ENCODE measurements at regions not wholly inside any gene's neighbourhood (a gene's known extent, or its start where the extent isn't known, plus 50 kb on each side); places are given as distances from the start of the nearest gene placed in this dataset.
A peak's percentile ranks its signal among the peaks of the same experiment; 100 is the strongest.

DNA sequence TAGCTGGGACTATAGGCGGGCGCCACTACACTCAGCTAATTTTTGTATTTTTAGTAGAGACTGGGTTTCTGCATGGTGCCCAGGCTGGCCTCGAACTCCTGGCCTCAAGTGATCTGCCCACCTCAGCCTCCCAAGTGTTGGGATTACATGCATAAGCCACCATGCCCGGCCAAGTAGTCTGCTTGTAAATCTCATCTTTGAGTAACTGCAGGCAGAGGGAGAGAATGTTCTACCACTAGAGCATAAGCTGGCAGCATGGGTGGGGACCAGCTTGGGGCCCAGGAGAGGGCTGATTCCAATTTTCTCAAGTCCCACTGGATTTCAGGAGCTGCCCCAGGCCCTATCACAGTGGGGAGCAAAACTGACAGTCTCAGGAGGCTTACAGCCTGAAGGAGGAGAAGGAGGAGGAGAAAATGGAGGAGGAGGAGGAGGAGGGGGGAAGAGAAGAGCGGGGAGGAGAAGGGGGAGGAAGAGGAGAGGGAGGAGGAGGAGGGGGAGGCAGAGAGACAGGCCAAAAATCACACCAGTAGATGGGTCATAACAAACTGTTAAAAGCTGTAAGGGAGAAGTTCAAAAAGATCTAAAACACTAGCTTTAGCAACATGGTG is 229.1 kb upstream of the IGF1R start:
- no peak for DNase-seq (ENCODE audit: low read depth)

DNA sequence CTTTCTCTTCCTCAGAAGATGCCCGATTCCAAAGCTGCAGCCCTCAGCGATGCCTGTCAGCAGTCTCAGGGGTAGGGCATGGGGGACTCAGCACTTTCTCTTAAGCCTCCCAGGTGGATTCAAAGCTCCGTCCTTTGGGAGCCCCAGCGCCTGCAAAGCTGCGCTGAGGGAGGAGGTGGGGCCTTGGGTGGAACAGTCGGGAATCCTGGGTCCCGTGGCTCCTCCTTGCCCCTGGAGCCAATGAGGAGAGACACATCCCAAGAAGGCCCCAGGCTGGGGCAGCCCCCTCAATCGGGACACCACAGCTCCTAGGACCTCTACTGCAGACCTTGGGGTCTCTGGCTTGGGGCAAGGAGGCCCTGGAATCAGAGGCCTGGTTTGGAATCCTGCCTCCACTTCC is 227.5 kb upstream of the IGF1R start:
- DNase-seq (ENCODE audit: low read depth) = no peak

DNA sequence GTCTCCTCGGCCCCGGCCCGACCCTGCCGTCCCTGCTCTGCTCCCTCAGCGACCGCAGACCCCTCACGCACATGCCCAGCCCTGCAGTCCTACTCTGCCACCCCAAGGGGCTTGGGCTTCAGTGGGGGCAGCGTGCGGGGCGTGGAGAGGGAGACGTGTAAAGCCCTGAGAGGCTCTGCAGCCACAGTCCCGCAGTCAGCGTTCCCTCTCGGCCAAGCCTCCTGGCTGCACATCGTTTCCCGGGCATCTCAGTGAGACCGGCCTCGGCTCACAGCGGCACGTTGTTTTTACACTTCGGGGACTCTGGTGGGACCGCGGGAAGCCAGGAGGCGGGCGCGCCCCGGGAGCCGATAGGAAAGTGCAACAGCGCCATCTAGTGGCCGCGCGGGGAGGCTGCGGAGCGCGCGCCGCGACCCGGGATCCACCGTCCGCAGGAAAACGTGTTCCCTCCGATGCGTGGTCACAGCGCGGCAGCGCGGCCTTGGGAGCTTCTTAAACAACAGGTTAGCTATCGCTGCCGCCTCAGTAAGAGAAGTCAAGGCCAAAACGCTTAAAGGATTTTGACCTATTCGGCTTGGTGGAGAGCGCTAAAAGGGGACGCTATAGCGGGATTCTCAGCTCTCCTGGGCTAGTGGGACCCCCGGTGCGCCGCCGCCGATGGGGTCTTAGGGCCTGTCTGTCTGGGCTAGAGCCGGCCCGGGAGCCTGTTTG is 226.8 kb upstream of the IGF1R start:
- no peak for DNase-seq (ENCODE audit: low read depth)

DNA sequence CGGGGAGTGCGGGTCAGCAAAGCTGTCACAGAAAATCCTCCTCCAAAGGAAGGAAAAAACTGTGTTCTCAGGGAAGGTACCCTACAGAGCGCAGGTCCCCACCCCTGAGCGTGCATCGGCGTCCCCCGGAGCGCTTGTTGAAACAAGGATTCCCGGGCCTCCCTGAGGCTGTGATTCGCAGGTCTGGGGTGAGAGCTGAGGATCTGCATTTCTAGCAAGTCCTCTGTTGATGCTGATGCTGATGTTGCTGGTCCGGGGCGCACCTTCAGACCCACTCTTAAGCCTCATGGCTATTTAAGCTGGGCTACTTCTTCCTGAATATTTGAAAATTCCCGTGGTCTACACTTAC is 226.2 kb upstream of the IGF1R start:
- DNase-seq (ENCODE audit: low read depth) = no peak

DNA sequence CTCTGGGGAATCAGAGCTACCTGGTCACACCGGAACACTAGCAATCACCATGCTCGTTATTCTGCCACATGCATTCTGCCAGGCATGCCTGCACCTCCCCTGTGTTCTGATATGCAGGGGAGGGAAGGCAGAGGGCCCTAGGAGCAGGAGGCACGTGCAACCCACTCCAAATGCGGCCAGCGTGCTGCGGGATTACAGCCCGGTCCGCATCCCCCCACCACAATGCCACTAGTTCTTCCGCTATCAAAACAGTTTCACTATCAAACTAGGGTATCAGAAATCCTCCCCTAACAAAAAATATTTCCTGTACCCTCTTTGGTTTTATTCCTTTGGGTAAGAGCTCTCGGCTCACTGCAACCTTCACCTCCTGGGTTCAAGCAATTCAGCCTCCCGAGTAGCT is 223.2 kb upstream of the IGF1R start:
- DNase-seq (ENCODE audit: low read depth) = no peak

DNA sequence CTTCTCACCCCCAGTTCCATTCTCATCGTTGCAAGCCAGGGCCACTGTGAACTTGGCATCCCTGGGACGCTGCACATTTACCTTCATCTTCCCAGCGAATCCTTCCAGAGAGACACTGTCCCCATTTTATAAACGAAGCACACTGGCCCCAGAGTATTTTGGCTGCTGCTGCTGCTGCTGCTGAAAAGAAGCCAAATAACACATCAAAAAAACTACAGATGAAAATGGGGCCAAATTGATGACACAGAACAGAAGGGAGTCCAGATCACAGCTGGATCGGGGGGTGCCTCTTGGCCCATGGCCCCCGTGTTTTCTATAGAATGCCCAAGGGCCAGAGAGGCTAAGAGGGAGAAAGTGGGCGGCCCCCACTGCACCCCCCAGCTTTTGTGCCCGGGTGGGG is 221.0 kb upstream of the IGF1R start:
- no peak for DNase-seq (ENCODE audit: low read depth)

DNA sequence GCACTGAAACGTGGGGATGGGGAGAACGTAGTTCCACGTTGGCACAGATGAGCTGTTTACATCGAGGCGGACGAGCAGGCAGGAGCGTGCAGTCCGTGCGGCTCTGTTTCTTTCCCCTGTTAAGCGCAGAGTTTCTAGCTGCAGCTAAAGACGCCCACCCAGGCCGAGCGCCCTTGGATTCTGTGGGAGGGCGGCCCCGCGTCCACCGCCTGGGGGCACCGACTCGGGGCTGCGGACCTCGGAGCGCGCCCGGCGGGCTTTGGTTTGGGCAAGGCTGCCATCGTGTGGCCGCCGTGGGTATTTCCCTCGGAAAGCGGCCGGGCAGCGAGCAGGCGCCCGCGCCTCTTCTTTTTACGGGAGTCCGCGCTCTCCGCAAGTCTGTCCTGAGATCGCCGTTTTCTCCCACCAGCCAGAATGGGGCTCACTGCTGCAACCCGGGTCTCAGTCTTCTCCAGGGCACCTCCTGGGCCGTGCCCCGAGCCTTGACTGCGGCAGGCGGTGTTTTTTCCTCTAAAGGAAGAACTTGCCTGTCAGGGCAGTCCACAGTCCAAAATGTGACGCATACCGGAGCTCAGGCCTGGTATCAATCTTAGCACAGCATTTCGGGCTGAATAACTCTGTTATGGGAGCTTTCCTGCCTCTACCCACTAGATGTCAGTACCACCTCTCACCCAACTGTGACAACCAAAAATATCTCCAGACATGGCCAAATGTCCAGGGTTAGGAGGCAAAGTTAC is 219.9 kb upstream of the IGF1R start:
- DNase-seq (ENCODE audit: low read depth) = peak; percentile 5

DNA sequence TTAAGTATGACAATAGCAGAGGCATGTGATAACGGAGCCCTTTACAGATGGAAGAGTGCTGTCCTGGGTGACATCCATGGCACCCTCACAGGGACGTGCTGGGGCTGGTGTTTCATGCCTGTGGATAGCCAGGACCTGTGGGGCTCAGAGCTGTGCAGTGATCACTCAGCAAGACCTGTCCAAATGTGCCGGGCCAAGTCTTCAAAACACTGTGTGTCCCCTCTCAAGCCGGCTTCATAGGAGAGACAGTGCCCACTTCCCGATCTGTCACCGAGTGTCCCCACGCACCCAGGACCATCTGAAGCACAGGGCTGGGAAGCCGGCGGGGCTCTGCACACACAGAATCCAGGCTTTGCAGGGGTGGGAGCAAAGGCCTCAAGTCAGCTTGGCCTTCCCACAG is 217.2 kb upstream of the IGF1R start:
- DNase-seq (ENCODE audit: low read depth) = no peak

DNA sequence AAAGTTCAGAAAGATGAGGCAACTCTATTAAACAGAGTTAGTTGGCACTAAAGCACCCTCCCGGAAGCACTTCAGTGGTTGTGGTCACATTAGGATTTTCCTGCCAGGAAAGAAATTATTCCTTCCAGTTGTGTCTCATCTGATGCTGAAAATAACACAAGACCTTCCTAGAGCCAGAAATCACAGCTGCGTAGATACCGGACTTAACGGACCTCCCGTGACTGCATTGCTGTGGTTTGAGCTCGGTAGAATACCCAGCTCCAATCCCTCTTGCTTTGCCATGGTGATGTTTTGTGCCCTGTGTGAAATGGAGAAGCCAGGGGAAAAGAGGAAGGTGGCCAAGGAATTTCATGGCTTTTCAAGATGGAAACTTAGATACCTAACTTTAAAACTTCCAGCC is 215.0 kb upstream of the IGF1R start:
- DNase-seq (ENCODE audit: low read depth) = no peak

DNA sequence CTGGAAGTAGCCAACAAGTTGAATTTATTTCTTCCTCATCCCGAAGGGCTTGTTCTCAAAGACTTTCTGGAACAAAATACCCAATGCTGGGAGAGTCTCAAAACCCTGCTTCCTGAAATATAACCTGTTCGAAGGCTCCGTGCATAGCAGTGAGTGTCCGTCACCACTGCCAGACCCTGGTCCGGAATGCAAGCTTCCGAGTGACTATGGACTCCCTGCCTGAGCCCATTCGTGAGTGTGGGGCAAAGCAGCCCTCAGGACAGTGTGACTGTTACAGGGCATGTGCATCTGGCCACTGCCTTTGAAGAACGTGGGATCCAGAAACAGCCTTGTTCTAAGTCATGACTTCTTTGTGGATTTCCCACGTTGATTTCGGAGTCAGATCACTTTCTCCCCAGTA is 214.5 kb upstream of the IGF1R start:
- DNase-seq (ENCODE audit: low read depth) = no peak

DNA sequence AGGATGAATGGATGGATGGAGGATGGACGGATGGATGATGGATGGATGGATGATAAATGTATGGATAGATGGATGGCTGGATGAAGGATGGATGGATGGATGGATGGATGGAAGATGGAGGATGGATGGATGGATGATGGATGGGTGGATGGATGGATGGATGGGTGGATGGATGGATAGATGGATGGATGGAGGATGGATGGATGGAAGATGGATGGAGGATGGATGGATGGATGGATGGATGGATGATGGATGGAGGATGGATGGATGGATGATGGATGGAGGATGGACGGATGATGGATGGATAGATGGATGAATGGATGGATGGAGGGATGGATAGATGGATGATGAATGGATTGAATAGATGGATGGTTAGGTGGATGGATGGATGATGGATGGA is 210.6 kb upstream of the IGF1R start:
- DNase-seq (ENCODE audit: low read depth) = no peak

DNA sequence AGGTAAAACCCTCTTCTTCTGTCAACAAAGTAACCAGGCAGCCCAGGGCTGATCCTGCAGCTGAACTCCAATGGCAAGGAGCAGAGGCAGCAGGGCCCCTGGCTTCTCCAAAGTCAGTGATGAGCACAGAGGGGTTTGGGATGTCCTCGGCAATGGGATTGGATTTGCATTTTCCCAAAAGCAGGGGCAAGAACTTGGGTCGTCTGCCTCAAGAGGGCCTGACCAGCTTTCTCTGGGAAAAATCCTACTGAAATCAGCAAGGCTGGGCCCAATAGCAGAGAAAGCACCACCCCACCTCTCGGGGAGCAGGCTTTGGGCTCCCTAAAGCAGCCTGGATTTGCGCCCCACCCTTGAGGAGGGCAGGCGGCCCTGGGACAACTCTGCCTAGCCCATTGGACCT is 210.0 kb upstream of the IGF1R start:
- DNase-seq (ENCODE audit: low read depth) = no peak

DNA sequence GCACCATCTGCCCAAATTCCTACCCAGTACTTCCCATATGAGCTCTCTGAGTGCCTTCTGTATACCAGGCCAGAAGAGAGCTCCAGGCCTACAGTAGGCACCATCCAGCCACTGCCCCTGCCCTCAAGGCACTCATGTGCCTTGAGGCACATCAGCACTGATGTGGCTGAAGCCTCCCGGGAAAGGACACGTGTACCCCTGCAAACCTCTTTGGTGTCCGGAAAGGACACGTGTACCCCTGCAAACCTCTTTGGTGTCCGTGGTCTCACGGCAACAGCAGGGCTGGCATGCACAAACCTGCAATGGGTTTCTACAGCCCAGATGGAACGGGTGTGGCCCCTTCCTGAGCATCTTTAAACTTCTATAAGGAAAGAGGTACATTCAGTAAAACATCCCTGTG is 209.4 kb upstream of the IGF1R start:
- no peak for DNase-seq (ENCODE audit: low read depth)

DNA sequence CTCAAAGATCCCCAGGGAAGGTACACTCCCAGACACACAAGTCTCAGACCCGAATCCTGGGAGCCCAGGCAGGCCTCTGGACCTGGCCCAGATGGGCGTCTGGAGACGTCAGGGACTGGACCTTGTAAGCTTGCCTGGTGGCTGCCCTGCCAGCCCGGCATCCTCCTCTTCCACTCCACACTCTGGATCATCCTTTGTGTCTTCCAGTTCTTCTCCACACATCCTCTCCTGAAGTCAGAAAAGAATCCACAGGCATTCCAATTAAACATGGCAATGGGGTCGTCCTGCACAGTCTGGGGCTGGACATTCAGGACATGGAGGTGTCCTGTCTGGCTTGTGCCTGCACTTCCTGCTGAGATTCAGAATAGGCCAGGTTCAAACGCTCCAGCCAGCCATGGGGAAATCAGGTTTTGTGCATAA is 208.8 kb upstream of the IGF1R start:
- DNase-seq (ENCODE audit: low read depth) = no peak

DNA sequence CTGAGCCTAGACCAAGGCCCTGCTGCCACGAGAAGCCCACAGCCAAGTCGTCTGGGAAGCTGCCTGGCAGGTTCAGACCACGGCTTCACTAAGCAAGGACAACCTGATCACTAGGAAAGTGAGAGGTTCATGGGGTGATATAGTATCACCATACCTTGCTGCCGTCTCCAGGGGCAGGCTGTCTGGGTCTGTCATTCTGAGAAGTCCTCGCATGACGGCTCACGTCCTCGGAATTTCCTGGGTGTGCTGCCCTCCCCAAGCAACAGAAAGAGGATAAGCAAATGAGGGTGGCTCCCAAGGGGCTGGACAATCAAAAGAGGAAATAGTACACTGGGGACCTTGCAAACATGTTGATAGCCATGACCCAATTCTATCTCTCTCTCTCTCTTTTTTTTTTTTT is 207.4 kb upstream of the IGF1R start:
- DNase-seq (ENCODE audit: low read depth) = no peak

DNA sequence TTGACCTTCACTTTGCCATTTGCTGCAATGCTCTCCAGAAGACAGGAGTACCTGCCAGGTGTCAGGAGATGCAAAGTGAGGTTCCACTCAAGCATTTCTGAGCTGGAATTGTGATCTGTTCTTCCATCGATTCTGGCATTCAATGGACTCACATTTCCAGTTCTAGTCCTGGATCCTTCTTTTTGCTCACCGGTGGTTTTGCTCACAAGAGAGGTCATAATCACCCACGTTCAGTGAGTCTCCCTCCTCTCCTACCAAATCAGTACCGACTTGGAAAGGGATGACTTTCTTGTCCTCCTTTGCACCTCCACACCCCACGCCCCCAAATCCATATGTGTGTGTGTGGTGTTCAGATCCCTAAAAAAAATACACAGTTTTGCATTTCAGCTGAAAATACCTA is 206.7 kb upstream of the IGF1R start:
- no peak for DNase-seq (ENCODE audit: low read depth)

DNA sequence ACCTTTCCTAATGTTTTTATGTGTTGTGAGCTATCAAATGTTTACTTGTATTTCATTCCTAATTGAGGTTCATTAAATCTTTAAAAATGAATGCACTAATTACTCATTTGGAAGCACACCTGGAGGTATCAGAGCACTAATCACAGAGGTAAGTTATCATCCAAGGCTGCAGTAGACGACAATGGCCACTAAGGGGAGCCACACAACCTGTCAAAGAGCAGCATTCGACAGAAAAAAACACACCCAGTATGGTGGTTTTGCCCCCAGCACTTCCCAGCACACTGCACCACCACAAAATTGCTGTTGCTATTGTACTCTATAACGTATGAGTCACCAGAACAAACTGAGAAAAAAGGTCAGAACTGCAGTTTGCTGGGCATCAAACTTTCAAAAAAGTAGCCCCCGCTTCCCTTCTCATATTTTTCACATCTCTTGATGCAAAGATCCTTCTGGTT is 205.9 kb upstream of the IGF1R start:
- DNase-seq (ENCODE audit: low read depth) = no peak

DNA sequence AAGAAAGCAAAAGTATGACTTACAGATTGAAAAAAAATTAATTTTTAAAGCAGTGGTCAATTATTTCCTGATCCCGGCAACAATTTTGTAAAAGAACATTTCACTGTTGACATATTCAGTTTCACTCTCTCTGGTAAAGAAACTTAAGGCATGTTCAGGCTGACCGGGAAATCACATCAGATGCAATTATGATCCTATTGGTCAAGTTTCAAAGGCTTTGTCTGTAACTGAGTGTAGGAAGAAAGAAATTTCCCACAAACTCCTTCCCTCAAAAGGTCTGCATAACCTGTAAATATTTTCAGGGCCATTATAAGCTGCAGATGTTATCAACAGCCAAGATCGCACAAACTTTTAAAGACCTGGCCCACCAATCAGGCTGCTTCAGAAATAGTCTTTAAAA is 205.4 kb upstream of the IGF1R start:
- DNase-seq (ENCODE audit: low read depth) = no peak

DNA sequence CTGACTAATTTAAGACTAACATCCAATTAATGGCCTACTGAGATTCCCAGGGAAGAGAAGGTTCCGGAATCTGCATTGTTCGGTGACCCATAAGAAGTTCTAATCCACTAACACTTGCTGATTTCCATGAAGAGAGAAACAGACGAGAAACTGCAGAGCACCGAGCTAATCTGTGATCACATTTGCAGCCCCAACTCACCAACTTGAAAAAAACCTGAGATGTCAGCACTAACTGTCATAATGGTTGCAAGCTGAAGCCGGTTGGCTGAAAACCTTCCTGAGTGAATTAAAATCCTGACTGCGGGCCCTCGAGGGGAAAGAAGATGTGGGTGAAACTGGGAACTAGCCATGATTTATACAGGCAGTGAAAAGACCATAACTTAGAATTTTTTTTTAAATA is 204.8 kb upstream of the IGF1R start:
- DNase-seq (ENCODE audit: low read depth) = no peak

DNA sequence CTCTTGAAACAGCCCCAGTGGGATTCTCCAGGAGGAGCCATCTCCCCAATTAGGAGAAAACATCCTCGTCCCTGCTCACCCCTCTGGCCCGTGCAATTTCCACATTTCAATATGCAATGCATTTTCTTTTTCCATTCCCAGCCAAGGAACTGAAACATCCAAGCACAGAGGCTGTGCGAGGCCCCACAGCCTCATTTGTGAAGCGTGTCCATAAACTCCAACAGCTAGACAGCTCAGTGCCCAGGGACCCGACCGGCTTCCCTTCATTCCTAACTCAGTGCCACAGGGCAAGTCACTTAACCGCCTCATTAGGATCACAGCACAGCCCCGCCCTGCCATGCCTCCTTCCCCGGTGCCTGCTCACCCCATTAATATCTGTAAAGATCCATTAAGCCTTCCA is 204.2 kb upstream of the IGF1R start:
- no peak for DNase-seq (ENCODE audit: low read depth)

DNA sequence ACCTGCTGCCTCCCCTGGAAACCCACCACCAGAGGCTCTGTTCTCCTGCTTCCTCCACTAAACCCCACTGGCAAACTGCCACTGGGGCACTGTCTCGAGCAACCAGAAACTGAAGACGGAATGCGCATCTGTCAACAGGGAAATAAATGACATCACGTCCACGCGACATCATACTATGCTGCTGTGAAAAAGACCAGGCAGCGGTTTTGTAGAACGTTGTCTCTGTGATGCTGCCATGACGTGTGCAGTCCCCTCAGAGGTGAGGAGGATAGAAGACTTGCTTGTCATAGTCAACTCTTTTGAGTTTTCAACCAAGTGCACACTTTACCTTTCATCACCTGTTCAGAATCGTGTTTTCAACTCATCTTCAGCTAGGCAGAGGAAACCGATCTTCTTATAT is 203.0 kb upstream of the IGF1R start:
- DNase-seq (ENCODE audit: low read depth) = no peak

DNA sequence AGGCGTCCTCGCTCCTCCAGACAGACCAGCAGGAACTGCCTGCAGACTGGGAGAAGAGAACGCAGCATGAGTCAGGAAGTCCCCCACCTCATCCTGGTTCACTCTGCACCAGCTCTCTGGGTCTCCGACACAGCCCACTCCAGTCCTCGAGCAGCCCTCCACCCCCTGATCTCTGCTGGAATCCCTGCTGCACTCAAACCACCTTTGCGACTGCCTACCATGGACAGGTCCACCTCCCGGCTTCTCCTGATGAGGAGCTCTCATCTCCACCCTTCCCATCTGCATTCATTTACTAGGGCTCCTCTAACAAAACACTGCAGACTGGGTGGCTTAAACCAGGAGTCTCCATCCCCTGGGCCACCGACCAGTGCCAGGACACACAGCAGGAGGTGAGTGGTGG is 202.3 kb upstream of the IGF1R start:
- DNase-seq (ENCODE audit: low read depth) = no peak

DNA sequence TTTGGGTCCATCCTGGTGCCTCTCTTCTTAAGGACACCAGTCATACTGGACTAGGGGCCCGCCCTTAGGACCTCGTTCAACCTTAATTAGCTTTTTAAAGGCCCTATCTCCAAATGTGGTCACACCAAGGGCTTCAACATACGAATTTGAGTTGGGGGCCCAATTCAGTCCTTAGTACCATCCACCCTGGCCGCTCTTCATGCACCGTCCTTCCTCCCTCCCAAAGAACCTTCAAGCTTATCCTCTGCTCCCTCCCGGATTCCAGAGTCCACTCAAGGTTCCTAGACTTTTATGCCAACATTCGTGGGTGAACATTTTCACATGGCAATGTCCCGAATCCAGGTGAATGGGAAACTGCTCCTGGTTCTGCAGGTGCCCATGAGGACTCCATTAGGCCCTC is 201.3 kb upstream of the IGF1R start:
- DNase-seq (ENCODE audit: low read depth) = no peak

DNA sequence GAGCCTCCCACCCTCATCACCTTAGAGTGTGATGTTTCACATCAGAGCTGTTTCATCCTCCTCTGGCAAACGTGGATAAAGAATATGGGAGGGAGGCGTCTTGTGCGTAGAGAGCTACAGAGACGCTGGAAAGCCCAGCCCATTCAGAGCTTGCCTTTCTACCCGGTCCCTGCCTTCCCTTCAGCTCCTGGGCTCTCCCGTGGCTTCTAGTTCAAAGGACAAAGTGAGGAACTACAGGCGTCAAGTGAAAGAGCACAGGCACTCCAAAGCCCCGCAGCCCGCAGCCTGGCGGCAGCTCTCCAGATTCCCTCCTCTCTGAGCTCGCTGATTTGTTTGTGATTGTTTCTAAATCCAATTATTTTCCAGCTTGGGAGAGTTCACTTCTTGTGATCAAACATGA is 197.1 kb upstream of the IGF1R start:
- DNase-seq (ENCODE audit: low read depth) = no peak
